ENCODE measurements at regions not wholly inside any gene's neighbourhood (a gene's known extent, or its start where the extent isn't known, plus 50 kb on each side); places are given as distances from the start of the nearest gene placed in this dataset.

DNA sequence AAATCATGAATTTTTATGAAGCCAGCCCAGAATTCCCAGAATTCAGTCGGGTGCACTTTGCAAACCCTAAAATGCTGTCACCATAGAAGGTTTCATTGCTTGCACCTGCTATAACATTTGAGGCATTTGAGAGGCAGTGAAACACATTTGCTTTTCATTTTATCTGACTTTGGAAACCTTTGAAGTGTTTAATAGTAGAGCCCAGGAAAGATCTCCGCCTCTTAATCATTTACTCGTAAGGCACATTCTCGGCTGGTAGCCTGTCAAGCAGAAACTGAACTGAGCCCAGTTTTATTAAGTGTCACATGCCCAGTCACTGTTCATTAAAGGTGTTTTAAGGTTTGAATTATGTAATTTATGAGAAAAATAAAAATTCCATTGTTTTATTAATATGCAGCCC lies 247.6 kb downstream of the EMX2 start:
- no peak for TF ChIP-seq HOXA7 (CRISPR knock-in tag; IDR thresholded peaks at IDR 0.05)
- no peak for TF ChIP-seq POLR2A (IDR thresholded peaks at IDR 0.05; ENCODE audit: low read length)

All from A549 (cell line).